ENCODE measurements at regions not wholly inside any gene's neighbourhood (a gene's known extent, or its start where the extent isn't known, plus 50 kb on each side); places are given as distances from the start of the nearest gene placed in this dataset.

DNA sequence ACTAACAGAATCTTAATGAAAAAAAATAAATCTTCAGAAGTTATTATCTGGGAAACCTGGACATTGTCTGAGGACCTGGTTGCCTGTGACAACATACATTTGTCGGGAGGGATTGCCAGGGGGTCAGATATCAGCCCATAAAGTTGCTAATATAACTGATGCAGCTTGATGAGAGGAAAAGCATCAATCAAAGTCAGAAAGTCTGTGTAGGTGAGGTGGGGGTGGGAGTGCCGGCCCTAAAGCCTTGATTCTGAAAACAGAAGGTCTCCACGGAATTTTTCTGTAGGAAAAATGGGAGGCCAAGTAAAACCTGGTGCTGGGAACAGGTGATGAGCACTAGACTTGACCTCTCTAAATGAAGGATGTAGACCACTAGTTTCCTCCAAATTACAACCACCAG is 281.8 kb downstream of the FGFR2 start:
- DNase-seq (ENCODE audit: low read depth, low spot score), result no peak
- TF ChIP-seq YY1 (IDR thresholded peaks at IDR 0.05; ENCODE audit: insufficient read depth, insufficient read length), result no peak
- no peak for TF ChIP-seq ZNF274 (IDR thresholded peaks at IDR 0.05; ENCODE audit: low read depth, low read length)
- TF ChIP-seq SUZ12 (IDR thresholded peaks at IDR 0.05; ENCODE audit: extremely low read depth, insufficient read depth, insufficient read length), result no peak
- Histone ChIP-seq H3K4me1 (ENCODE audit: insufficient read depth, insufficient read length) (no peaks in the 10 kb centered on the region), H3K9ac (ENCODE audit: insufficient read length, low read depth) (no peak overlapping the region), H3K27me3 (ENCODE audit: insufficient read depth, insufficient read length) (no peaks in the 10 kb centered on the region), H3K9me3 (ENCODE audit: insufficient read depth, low read length) (peaks cover 13% of the 10 kb centered on the region; the same call in 1 of the 2 replicates), H3K4me3 (ENCODE audit: insufficient read length, low read depth) (no peak overlapping the region), H3K36me3 (ENCODE audit: insufficient read depth, insufficient read length, low read length) (no peaks in the 10 kb centered on the region)

GRCh38 chr10:121317374-121317773 is 280.9 kb downstream of the FGFR2 start:
- Histone ChIP-seq H3K36me3 (ENCODE audit: insufficient read depth, insufficient read length, low read length) (no peaks in the 10 kb centered on the region), H3K27me3 (ENCODE audit: insufficient read depth, insufficient read length) (no peaks in the 10 kb centered on the region), H3K9ac (ENCODE audit: insufficient read length, low read depth) (no peak overlapping the region), H3K9me3 (ENCODE audit: insufficient read depth, low read length) (peaks cover 13% of the 10 kb centered on the region; the same call in 1 of the 2 replicates), H3K4me3 (ENCODE audit: insufficient read length, low read depth) (no peak overlapping the region), H3K4me1 (ENCODE audit: insufficient read depth, insufficient read length) (no peaks in the 10 kb centered on the region)
- TF ChIP-seq YY1 (IDR thresholded peaks at IDR 0.05; ENCODE audit: insufficient read depth, insufficient read length), result no peak
- TF ChIP-seq ZNF274 (IDR thresholded peaks at IDR 0.05; ENCODE audit: low read depth, low read length), result no peak
- no peak for TF ChIP-seq SUZ12 (IDR thresholded peaks at IDR 0.05; ENCODE audit: extremely low read depth, insufficient read depth, insufficient read length)
- DNase-seq (ENCODE audit: low read depth, low spot score), result no peak

GRCh38 chr10:121322046-121322445 is 276.2 kb downstream of the FGFR2 start:
- no peak overlapping the region for H3K4me3 ChIP-seq (ENCODE audit: insufficient read length, low read depth)
- TF ChIP-seq SUZ12 (IDR thresholded peaks at IDR 0.05; ENCODE audit: extremely low read depth, insufficient read depth, insufficient read length) (no peak), ZNF274 (IDR thresholded peaks at IDR 0.05; ENCODE audit: low read depth, low read length) (no peak), YY1 (IDR thresholded peaks at IDR 0.05; ENCODE audit: insufficient read depth, insufficient read length) (no peak)
- no peaks in the 10 kb centered on the region for H3K27me3 ChIP-seq (ENCODE audit: insufficient read depth, insufficient read length)
- no peaks in the 10 kb centered on the region for H3K36me3 ChIP-seq (ENCODE audit: insufficient read depth, insufficient read length, low read length)
- no peaks in the 10 kb centered on the region for H3K4me1 ChIP-seq (ENCODE audit: insufficient read depth, insufficient read length)
- H3K9me3 ChIP-seq (ENCODE audit: insufficient read depth, low read length), result peaks cover 13% of the 10 kb centered on the region; the same call in 1 of the 2 replicates
- DNase-seq (ENCODE audit: low read depth, low spot score), result no peak
- no peak overlapping the region for H3K9ac ChIP-seq (ENCODE audit: insufficient read length, low read depth)

- no peak overlapping the region for H3K9ac ChIP-seq (ENCODE audit: insufficient read length, low read depth)
- H3K36me3 ChIP-seq (ENCODE audit: insufficient read depth, insufficient read length, low read length), result no peaks in the 10 kb centered on the region
- H3K4me3 ChIP-seq (ENCODE audit: insufficient read length, low read depth), result no peak overlapping the region
- H3K9me3 ChIP-seq (ENCODE audit: insufficient read depth, low read length), result peaks cover 10% of the 10 kb centered on the region; the same call in 1 of the 2 replicates
- H3K27me3 ChIP-seq (ENCODE audit: insufficient read depth, insufficient read length), result no peaks in the 10 kb centered on the region
- DNase-seq (ENCODE audit: low read depth, low spot score), result no peak
- no peaks in the 10 kb centered on the region for H3K4me1 ChIP-seq (ENCODE audit: insufficient read depth, insufficient read length)
- TF ChIP-seq YY1 (IDR thresholded peaks at IDR 0.05; ENCODE audit: insufficient read depth, insufficient read length) (no peak), ZNF274 (IDR thresholded peaks at IDR 0.05; ENCODE audit: low read depth, low read length) (no peak), SUZ12 (IDR thresholded peaks at IDR 0.05; ENCODE audit: extremely low read depth, insufficient read depth, insufficient read length) (no peak)
Observed at GRCh38 chr10:121322776-121323175, 275.5 kb downstream of the FGFR2 start.

GRCh38 chr10:121323443-121323842 is 274.8 kb downstream of the FGFR2 start:
- Histone ChIP-seq H3K36me3 (ENCODE audit: insufficient read depth, insufficient read length, low read length) (no peaks in the 10 kb centered on the region), H3K9ac (ENCODE audit: insufficient read length, low read depth) (no peak overlapping the region), H3K4me1 (ENCODE audit: insufficient read depth, insufficient read length) (no peaks in the 10 kb centered on the region), H3K4me3 (ENCODE audit: insufficient read length, low read depth) (no peak overlapping the region), H3K27me3 (ENCODE audit: insufficient read depth, insufficient read length) (no peaks in the 10 kb centered on the region), H3K9me3 (ENCODE audit: insufficient read depth, low read length) (peaks cover 10% of the 10 kb centered on the region; the same call in 1 of the 2 replicates)
- no peak for TF ChIP-seq YY1 (IDR thresholded peaks at IDR 0.05; ENCODE audit: insufficient read depth, insufficient read length)
- TF ChIP-seq SUZ12 (IDR thresholded peaks at IDR 0.05; ENCODE audit: extremely low read depth, insufficient read depth, insufficient read length), result no peak
- no peak for TF ChIP-seq ZNF274 (IDR thresholded peaks at IDR 0.05; ENCODE audit: low read depth, low read length)
- DNase-seq (ENCODE audit: low read depth, low spot score), result no peak

- TF ChIP-seq SUZ12 (IDR thresholded peaks at IDR 0.05; ENCODE audit: extremely low read depth, insufficient read depth, insufficient read length), result no peak
- no peak for TF ChIP-seq YY1 (IDR thresholded peaks at IDR 0.05; ENCODE audit: insufficient read depth, insufficient read length)
- TF ChIP-seq ZNF274 (IDR thresholded peaks at IDR 0.05; ENCODE audit: low read depth, low read length), result no peak
- DNase-seq (ENCODE audit: low read depth, low spot score), result no peak
Observed at GRCh38 chr10:121324678-121325213, 273.5 kb downstream of the FGFR2 start.

DNA sequence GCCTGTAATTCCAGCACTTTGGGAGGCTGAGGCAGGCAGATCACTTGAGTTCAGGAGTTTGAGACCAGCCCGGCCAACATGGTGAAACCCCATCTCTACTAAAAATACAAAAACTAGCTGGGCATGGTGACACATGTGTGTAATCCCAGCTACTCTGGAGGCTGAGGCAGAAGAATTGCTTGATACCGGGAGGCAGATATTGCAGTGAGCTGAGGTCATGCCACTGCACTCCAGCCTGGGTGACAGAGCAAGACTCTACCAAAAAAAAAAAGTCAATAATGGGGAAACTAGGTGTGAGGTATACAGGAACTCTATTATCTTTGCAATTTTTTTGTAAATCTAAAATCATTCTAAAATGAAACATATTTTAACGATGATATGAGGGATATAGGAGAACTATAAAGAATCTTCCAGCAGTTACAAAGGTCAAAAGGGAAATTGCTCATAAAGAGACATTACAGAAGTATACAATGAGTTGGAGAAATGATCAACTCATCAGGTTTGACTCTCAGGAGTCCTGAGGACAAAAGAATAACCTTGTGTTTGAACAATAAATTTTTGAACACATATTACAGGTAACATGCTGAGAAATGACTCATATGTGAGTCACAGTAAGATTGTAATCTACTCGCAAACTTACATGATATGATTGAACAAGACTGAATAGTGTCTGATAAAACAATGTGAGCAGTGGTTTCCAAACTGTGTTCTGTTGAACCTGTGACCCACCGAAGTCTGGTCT is 272.6 kb downstream of the FGFR2 start:
- Histone ChIP-seq H3K9me3 (ENCODE audit: insufficient read depth, low read length) (no peaks in the 10 kb centered on the region), H3K27me3 (ENCODE audit: insufficient read depth, insufficient read length) (no peaks in the 10 kb centered on the region), H3K9ac (ENCODE audit: insufficient read length, low read depth) (no peak overlapping the region), H3K36me3 (ENCODE audit: insufficient read depth, insufficient read length, low read length) (no peaks in the 10 kb centered on the region), H3K4me1 (ENCODE audit: insufficient read depth, insufficient read length) (no peaks in the 10 kb centered on the region), H3K4me3 (ENCODE audit: insufficient read length, low read depth) (no peak overlapping the region)
- DNase-seq (ENCODE audit: low read depth, low spot score), result no peak
- TF ChIP-seq ZNF274 (IDR thresholded peaks at IDR 0.05; ENCODE audit: low read depth, low read length) (no peak), YY1 (IDR thresholded peaks at IDR 0.05; ENCODE audit: insufficient read depth, insufficient read length) (no peak), SUZ12 (IDR thresholded peaks at IDR 0.05; ENCODE audit: extremely low read depth, insufficient read depth, insufficient read length) (no peak)

More at GRCh38 chr10:121324678-121325213, 273.5 kb downstream of the FGFR2 start:
- Histone ChIP-seq H3K4me1 (ENCODE audit: insufficient read depth, insufficient read length) (no peaks in the 10 kb centered on the region), H3K36me3 (ENCODE audit: insufficient read depth, insufficient read length, low read length) (no peaks in the 10 kb centered on the region), H3K9ac (ENCODE audit: insufficient read length, low read depth) (no peak overlapping the region), H3K27me3 (ENCODE audit: insufficient read depth, insufficient read length) (no peaks in the 10 kb centered on the region), H3K9me3 (ENCODE audit: insufficient read depth, low read length) (no peaks in the 10 kb centered on the region), H3K4me3 (ENCODE audit: insufficient read length, low read depth) (no peak overlapping the region)
